Activated CD4-positive, alpha-beta T cell treated with anti-CD3 and anti-CD28 coated beads, Interleukin-2, Interleukin-6, amounts not matched to agents 100 ng/mL and 50 ng/mL, durations not matched to agents 16 hours and 8 hours (primary cell): ENCODE measurements at regions not wholly inside any gene's neighbourhood (a gene's known extent, or its start where the extent isn't known, plus 50 kb on each side); places are given as distances from the start of the nearest gene placed in this dataset.
"Not testable (repeated sequence)": the region's sequence is repeated elsewhere in the genome, so short reads cannot be mapped to it uniquely, and the experiment has no call there.

ENCODE experiments used
- DNase-seq: peaks from one replicate; pipeline ENCODE4 v3.0.0-alpha.2; 2020

- DNase-seq: not testable (repeated sequence)
Observed at GRCh38 chr2:47689118-47689517, 93.8 kb upstream of the MSH6 start.

- DNase-seq: no peak
Observed at GRCh38 chr2:47688561-47688960, 94.4 kb upstream of the MSH6 start.

GRCh38 chr2:47687856-47688255, 95.1 kb upstream of the MSH6 start:
- DNase-seq: no peak

GRCh38 chr2:47686018-47686417, 96.9 kb upstream of the MSH6 start:
- no peak for DNase-seq

- no peak for DNase-seq
Observed at GRCh38 chr2:47682216-47682749, 100.7 kb upstream of the MSH6 start.

GRCh38 chr2:47676261-47676926, 105.6 kb upstream of the KCNK12 start:
- DNase-seq: no peak

- DNase-seq: no peak
Observed at GRCh38 chr2:47675196-47675825, 104.5 kb upstream of the KCNK12 start.

GRCh38 chr2:47666332-47666731, 95.5 kb upstream of the KCNK12 start:
- DNase-seq: no peak

- no peak for DNase-seq
Observed at GRCh38 chr2:47664817-47665216, 94.0 kb upstream of the KCNK12 start.

GRCh38 chr2:47662552-47662951, 91.8 kb upstream of the KCNK12 start:
- no peak for DNase-seq

- no peak for DNase-seq
Observed at GRCh38 chr2:47661310-47661709, 90.5 kb upstream of the KCNK12 start.

- no peak for DNase-seq
Observed at GRCh38 chr2:47660168-47660567, 89.4 kb upstream of the KCNK12 start.

GRCh38 chr2:47658646-47659320, 88.0 kb upstream of the KCNK12 start:
- no peak for DNase-seq

- no peak for DNase-seq
Observed at GRCh38 chr2:47657886-47658489, 87.2 kb upstream of the KCNK12 start.

GRCh38 chr2:47656715-47657600, 86.2 kb upstream of the KCNK12 start:
- no peak for DNase-seq

- no peak for DNase-seq
Observed at GRCh38 chr2:47655563-47655880, 84.7 kb upstream of the KCNK12 start.

GRCh38 chr2:47654790-47655562, 84.2 kb upstream of the KCNK12 start:
- no peak for DNase-seq

- no peak for DNase-seq
Observed at GRCh38 chr2:47653902-47654789, 83.4 kb upstream of the KCNK12 start.

- no peak for DNase-seq
Observed at GRCh38 chr2:47653036-47653435, 82.3 kb upstream of the KCNK12 start.

GRCh38 chr2:47652061-47652690, 81.4 kb upstream of the KCNK12 start:
- DNase-seq: no peak
